Left renal cortex interstitium (tissue), 4 donors: ENCODE measurements at regions not wholly inside any gene's neighbourhood (a gene's known extent, or its start where the extent isn't known, plus 50 kb on each side); places are given as distances from the start of the nearest gene placed in this dataset.
"Not testable (repeated sequence)": the region's sequence is repeated elsewhere in the genome, so short reads cannot be mapped to it uniquely, and the experiment has no call there.

ENCODE experiments used
- DNase-seq, 4 donors: peaks; one replicate each; pipeline ENCODE4 v3.0.0-alpha.2; 2013; ENCODE audit warnings: low read depth in 4 of 4, low spot score in 2 of 4, missing footprints in 1 of 4

DNA sequence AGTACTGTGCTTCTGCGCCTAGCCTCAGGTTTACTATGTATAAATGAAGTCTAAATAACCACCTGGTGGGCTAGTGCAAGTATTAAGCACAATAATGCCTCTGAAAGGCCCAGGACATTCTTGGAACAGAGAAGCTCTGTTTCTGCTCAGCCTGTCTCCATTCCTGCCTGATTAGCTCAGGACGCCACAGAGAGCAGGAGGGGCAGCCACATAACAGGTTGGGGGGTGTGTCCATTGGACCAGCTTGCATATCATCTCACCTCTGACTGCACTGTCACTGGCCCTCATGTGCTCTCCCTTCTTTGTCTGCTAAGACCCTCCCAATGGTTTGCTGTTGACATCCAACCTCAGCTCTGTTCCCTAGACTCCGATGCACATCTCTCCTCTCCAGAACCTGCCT, 52.8 kb upstream of the IKZF1 start:
- no peak for DNase-seq

DNA sequence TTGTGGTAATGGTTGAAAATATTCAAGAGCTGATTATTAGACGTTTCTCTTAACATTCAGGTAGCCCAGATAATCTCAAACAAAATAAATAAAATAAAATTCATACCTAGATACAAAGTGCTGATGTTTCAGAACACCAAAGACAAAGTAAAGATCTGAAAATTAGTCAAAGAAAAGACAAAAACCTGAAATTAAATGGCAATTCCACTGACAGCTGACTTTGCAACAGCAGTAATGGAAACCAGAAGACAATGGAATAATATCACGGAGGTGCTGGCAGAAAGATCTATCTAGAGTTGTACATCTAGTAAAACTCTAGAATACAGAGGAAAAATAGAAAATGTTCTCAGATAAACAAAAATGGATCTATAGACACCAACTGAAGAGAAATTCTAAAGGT, 58.0 kb upstream of the IKZF1 start:
- no peak for DNase-seq

DNA sequence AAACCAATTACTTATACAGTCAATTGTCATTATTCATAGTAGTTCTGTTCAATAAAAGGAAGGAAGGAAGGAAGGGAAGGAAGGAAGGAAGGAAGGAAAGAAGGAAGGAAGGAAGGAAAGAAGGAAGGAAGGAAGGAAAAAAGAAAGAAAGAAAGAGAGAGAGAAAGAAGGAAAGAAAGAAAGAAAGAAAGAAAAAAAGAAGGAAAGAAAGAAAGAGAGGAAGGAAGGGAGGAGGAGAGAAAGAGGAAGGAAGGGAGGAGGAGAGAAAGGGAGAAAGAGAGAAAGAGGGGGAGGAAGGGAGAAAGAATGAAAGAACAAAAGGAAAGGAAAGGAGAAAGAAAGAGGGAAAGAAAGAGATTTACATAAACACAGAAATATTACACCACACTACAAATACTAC, 62.4 kb upstream of the IKZF1 start:
- DNase-seq, result not testable (repeated sequence)

DNA sequence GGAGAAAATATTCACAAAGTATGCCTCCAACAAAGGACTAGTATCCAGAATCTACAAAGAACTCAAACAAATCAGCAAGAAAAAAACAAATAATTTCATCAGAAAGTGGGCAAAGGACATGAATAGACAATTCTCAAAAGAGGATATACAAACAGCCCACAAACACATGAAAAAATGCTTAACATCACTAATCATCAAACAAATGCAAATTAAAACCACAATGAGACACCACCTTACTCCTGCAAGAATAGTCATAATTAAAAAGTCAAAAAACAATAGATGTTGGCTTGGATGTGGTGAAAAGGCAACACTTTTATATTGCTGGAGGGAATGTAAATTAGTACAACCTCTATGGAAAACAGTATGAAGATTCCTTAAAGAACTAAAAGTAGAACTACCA, 63.8 kb upstream of the IKZF1 start:
- DNase-seq, result not testable (repeated sequence)

DNA sequence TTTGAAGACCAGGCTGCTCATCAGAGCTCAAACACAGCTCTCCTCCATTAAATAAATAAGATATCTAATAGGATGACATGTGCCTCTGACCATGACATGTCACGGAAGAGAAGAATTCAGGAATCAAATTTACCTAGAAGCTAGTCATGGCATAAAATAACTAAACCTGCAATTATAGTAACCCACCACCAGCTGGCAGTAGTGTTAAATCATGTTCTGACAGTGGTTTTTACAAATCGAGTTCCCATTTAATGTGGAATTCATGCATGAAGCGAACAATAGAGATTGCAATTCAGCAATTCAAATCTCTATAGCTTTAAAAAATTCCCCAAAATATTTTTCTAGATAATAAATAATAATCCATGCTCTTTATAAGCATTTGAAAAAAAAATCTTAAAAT, 74.6 kb upstream of the IKZF1 start:
- DNase-seq, result no peak

DNA sequence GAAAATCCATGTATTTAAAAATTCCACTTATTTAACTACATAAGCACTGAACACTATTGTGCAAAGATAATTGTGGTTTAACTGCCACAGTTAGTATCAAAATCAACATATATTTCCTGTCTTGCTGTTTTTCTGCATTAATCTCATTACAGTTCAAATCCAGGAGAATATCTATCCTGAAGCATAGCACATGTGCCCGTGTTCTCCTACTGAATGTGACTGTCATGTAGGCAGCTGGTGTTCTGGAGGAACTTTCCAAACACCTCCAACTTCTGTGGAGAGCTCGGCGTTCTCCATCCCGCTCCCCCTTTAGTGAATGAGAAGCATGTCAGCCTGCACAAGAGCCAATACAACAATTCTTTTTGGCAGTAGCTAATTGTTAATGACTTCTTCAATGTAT, 76.4 kb upstream of the IKZF1 start:
- DNase-seq, result no peak

DNA sequence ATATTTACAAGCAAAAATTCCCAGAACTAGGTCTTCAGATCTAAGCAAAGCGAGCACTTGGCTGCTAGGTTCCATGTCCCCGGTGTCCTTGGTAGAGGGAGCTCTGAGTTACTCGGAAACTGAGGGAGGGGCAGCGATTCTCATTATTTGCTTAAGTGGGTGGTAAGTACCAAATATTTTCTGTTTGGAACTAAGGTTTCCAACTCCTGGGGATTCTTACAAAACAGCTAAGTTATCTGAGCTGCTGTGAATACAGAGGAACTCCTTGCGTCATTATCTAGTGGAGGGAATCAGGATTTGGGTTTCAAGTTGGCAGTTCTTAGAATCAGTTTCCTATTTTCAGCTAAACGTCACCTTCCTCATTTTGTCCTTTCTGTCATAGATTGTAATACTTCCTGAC, 76.8 kb upstream of the IKZF1 start:
- no peak for DNase-seq

DNA sequence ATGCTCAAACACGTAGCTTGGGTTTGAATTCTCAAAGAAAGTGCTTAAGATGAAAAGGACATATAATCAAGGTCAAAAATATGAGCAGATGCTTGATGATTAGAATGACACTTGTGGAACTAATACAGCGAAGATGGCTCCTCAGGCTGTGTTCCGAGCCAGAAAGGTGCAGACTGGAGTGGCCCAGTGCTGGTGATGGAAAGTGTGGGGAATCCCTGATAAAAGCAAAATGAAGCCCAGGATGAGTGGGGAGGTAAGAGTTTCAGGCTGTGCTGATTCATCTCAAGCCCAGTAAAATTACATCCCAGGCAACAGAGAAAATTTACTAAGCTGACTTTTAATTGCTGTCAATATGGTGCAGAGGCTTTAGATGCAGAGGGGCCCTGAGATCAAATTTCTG, 77.8 kb upstream of the IKZF1 start:
- no peak for DNase-seq

DNA sequence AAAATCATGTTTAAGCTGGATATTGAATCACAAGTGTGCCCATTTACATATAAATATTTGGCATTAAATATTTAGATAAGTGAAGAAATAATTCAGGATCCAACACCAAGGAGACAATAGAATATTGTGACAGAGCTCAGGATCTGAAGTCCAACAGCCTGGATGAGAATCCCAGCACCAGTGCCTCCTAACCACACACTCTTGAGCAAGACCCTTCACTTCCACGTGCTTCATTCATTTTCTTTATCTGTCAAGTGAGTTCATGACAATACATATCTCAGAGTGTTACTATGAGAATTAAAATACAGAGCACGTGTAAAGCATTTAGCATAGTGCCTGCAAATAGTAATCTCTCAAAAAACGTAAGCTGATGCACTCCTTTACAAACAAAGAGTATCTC, 78.4 kb upstream of the IKZF1 start:
- DNase-seq, result no peak

DNA sequence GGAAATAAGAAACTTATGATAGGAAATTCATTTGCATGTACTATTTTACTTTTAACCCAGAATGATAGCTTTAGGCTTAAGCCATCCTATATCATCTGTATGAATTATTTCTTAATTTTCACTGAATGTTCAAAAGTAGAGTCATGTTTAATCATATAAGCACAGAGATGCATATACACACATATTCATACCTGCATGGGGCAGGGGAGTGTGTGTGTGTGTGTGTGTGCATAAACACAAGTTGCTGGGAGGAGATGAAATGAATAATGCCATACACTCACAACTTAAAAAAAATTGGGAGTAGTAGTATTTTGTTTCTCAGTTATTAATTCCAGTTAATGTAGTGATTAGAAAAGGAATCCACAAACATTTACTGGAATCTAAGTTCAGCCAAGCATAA, 83.1 kb upstream of the IKZF1 start:
- no peak for DNase-seq

DNA sequence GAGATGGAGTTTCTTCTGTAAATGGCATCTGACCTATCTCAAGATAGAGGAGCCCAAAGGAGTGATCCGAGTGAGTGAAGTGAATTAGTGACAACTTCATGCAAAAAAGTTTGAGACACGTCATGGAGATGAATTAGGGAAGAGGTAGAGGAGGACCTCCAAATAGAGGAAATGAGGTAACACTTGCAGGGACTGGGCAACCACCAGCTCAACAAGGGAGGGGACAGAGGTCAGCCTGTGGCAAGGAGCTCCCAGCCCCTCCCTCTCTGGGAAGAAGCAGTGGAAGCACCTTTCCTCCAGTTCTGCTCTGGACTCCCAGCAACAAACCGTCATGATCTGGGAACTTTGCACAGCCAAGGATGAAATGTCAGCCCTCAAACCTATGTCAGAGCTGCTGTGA, 83.5 kb upstream of the IKZF1 start:
- no peak for DNase-seq

DNA sequence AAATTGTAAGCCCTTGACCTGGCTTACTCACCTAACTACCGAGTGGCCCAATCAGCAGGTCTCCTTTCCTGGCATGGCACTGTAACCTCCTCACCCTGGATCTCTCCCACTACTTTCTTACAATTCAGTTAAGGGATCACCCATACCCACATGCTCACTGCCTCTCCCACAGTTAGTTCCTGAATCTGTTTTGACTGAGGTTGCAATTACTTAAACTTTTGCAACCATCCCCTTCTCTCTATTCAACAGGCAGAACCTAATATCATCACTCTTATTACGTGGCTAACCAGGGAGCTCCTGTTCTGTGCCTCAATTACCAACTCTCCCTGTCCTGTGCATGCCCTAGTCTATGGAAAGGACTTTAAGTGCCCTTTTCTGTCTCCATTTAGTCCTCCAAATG, 84.2 kb upstream of the IKZF1 start:
- no peak for DNase-seq

DNA sequence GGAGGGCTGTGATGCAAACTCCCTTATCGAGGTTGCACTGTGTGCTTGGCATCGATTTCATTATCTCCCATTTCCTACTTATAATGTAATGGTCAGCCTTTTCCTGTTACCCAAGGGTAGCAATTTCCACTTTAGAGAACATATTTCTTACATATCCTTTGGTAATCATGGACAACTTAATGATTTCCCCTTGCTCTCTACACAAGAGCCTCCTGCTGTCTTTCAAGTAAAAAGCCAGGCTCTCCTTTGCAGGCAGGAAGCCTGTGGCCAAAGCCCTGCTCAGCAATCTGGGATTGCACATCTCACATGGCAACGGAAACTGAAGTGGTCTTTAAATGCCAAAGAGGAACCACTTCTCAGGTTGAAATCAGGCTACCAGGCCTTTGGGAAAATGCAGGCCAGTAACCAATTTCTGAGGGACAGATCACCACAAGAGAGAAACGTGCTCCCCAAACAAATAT, 86.7 kb upstream of the IKZF1 start:
- no peak for DNase-seq

DNA sequence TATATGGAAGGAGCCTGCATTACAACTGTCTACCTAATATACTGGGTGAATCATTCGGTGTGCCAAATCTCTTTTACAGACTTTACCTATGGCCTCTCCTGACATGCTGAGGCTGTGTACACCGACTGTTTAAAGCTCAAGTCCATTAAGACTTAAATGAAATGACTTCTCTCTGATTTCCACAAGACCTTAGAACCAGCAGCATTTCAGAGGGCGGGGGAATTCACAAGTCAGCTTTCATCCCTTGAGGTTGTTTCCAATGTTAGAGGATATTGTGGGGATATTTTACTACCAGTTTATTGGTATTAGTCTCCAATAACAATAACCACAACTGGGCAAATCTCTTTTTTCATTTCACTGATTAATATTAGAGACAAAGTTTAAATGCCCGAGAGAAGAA, 87.1 kb upstream of the IKZF1 start:
- DNase-seq, result no peak

DNA sequence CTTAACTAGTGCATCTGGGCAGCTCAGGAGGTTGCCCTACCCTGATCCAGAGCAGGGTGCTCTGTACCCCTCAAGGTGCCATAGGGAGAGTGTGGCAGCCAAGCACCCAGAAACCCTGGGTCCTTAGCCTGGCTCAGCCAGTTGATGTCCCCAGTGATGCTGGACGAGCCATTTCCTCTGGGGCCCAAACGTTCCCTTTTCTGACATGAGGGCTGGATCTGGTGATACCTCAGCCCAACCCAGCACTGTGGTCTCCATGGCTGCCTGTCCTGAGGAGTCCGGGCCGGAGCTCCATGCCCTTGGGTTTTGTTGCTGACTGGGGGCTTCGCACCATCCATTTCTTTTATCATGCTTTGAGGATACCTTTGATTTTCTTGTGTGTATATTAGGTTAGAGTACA, 87.9 kb upstream of the IKZF1 start:
- DNase-seq, result no peak

DNA sequence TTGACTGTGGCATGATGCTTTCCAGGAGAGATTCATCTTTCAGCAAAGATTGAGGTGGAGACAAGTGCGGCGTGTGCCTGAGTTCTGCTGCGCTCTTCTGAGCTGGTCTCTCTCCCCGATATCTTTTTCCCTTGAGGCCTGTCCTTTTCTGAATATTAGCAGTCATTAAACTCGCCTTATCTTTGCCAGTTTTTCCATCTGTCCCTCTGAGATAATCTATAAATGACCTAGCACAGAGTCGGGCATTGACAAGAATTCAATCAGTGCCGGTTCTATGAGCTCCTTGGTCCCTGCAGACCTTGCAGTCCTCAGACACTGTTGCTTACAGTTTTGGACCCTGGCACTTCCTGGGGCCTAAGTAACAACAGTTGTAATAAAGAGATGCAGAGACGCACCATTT, 89.7 kb upstream of the IKZF1 start:
- DNase-seq, result no peak

DNA sequence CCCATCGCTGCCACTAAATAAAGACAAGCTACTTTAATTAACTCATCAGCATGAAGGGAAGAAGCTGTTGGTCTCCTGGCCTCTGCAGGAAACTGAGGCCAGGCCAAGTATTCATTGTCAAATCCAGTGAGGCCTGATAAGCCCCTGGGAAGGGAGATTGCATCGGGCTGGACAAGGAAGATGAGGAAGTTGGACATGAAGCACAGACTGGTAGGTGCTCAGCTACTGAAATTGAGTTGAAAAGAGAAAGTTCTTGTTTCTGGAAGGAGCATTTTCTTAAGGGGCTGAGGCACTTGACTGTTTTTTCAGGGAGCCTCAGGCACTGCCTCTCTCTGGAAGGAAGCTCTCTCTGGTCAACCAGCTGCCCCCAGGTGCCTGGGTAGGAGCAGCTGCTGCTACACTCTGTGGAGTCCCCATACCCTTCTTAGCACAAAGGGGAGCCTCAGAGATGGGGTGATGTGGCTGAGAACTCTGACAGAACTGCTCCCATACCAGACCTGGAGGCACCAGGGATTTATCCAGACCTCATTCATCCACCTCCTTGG, 90.3 kb upstream of the IKZF1 start:
- DNase-seq, result no peak

DNA sequence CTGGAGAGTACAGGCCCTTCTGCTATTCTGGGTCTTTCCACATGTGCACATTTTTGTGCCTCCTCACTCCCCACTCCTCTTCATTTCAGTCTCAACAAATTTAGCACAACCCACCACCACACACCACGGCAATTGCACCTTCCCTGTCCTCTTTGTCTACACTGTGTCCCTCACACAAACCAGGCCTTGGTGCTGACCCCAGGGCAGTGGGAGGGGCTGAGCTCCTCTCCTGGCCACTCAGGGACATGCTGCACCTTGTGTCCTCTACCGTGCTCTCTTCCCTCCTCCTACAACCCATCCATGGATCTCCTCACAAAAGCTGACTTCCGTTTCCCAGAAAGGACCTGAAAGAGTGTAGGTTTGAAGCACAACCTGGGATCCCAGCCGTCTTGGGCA, 90.9 kb upstream of the IKZF1 start:
- DNase-seq, result no peak

DNA sequence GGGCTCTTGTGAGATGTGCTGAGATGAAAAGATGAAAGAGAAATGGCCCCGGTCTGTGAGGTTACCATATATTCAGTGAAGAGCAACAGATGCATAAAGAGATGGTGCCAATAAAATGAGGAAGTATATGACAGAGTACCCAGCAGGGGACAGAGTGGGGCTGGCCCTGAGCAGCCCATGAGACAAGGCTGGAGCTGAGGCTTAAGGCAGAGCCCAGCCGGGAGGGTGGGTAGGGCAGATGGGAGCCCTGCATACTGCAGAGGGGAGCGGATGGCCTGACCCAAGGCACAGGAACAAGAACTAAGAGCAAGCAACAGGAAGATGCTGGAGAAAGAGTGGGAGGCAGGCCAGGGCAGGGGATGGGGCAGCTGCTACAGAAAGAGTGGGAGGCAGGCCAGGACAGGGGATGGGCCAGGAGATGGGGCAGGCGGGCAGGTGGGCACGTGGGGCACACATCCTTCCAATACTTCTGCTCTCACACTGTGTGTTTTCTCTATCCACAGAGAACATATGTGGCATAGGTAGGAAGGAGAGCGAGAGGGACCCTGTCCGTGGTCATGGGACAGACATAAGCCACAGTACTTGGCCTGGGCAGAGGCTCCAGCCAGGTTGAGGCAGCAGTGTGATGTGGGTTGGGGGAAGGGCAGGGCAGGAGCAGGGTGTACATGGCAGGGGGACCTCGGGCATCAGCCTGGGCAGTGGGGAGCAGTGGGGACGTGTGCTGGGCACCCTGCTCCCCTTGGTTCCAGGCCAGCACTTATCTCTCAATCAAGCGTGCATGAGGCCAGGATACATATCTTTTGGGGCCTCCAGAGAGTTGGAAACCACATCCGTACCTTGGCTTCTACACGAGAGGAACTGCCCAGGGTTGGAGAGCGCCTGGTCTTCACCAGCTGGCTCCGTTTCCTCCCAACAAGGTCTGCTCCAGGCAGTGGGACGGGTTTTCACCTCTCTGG, 91.6 kb upstream of the IKZF1 start:
- DNase-seq, result no peak

DNA sequence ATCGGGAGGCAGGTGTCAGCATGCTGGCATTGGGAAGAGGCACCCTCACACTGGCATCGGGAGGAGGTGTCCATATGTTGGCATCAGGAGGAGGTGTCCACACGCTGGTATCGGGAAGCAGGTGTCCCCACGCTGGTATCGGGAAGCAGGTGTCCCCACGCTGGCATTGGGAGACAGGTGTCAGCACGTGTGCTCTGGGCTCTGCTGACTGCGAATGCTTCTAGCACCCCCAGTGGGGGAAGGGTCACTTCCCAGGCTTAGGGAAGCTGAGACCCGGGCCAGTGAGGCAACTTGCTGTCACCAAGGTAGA, 92.5 kb upstream of the IKZF1 start:
- DNase-seq, result no peak

DNA sequence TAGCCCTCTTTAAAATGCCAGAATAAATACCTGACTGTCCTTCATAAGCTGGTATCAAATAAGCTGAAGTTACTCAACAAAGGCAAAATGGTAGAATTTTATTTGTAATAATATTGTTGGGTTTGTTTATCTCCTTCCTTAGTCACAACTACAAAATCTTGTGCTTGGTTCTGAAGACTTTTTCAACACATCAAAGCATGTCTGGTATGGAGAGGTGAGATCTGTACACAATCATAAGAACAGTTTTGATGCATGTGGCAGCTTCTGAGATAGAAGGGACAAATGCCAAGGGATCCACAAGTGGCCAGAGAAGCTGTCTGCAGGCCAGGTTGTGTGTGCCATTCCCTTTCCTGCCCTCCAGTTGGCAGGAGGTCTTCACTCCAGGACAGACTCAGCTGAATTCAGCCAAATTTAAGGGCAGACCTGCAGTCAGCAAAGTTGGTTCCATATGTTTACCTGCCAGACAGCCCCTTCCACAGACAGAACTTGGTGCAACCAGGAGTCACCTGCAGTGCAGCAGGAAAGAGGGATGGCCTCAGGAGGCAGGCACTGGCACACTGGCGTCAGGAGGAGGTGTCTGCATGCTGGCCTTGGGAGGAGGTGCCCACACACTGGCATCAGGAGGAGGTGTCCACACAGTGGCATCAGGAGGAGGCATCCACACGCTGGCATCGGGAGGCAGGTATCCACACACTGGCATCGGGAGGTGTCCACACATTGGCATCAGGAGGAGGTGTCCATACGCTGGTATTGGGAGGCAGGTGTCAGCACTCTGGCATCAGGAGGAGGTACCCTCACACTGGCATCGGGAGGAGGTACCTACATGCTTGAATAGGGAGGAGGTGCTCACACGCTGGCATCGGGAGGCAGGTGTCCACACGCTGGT, 93.1 kb upstream of the IKZF1 start:
- no peak for DNase-seq

DNA sequence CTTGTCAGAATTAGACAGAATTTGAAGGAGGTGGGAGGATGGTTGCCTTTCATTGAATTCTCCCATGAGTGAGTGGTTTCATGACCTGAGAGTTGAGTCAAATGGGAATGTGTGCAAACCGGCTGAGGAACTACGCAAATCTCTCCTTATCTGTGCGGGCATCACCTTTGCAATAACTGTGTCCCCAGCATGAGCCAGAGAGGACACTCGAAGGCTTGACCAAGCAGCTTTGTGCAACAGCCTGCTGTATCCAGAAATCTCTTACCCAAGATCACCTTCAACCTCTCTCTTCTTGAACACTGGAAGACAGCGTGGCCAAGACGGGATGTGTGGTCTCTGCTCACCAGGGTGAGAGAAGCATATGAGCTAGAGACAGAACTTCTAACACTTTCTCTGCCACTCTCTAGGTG, 93.8 kb upstream of the IKZF1 start:
- DNase-seq, result no peak
